Osteocyte (in vitro differentiated cells): ENCODE measurements at regions not wholly inside any gene's neighbourhood (a gene's known extent, or its start where the extent isn't known, plus 50 kb on each side); places are given as distances from the start of the nearest gene placed in this dataset.
A peak's percentile ranks its signal among the peaks of the same experiment; 100 is the strongest.

Source experiments
- DNase-seq: peaks from one replicate; pipeline ENCODE4 v3.0.0; 2021; ENCODE audit warnings: mixed read lengths; ENCODE audit not compliant: unreplicated experiment; ENCODE audit errors: extremely low spot score
- H3K27ac Mint-ChIP-seq: one replicate; pipeline ENCODE4 v1.8.0; 2021; ENCODE audit warnings: mild to moderate bottlenecking, mixed read lengths; ENCODE audit not compliant: unreplicated experiment
- H3K27me3 Mint-ChIP-seq: one replicate; pipeline ENCODE4 v1.8.0; 2021; ENCODE audit warnings: mixed read lengths; ENCODE audit not compliant: unreplicated experiment
- H3K36me3 Mint-ChIP-seq: one replicate; pipeline ENCODE4 v1.8.0; 2021; ENCODE audit warnings: mixed read lengths; ENCODE audit not compliant: unreplicated experiment
- H3K4me1 Mint-ChIP-seq: one replicate; pipeline ENCODE4 v1.8.0; 2021; ENCODE audit warnings: mixed read lengths; ENCODE audit not compliant: unreplicated experiment
- H3K4me3 Mint-ChIP-seq: one replicate; pipeline ENCODE4 v1.8.0; 2021; ENCODE audit warnings: mild to moderate bottlenecking, moderate library complexity, mixed read lengths; ENCODE audit not compliant: unreplicated experiment
- H3K9me3 Mint-ChIP-seq: one replicate; pipeline ENCODE4 v1.8.0; 2021; ENCODE audit warnings: mixed read lengths; ENCODE audit not compliant: unreplicated experiment
- TF ChIP-seq, protein P1 (sequence below): fragments of 200-600 bp; sonication (generic); IDR thresholded peaks from 2 replicates; pipeline ENCODE4 v1.5.0; 2021; ENCODE audit warnings: antibody characterized with exemption, mild to moderate bottlenecking, moderate library complexity

DNA sequence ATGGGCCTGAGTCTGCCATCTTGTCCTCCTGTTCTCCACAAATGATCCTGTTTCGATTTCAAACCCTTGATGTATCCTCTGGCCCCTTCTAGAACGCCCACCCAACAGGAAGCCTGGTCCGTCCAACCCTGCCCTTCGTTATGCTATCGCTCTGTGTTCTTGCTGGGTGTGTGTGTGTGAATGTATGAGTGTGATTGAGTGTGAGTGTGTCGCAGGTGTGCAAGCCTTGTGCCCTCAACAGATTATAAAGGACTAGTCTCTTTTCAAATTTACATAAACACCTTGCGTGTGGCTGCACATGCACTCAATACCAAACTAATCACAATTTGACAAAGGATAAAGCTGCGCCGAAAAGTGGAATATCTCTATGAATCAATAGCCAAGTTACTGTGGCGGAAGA is 149.5 kb upstream of the SALL3 start:
- no peak overlapping the region for H3K4me3 Mint-ChIP-seq
- H3K27ac Mint-ChIP-seq = no peak overlapping the region
- no peaks in the 10 kb centered on the region for H3K4me1 Mint-ChIP-seq

DNA sequence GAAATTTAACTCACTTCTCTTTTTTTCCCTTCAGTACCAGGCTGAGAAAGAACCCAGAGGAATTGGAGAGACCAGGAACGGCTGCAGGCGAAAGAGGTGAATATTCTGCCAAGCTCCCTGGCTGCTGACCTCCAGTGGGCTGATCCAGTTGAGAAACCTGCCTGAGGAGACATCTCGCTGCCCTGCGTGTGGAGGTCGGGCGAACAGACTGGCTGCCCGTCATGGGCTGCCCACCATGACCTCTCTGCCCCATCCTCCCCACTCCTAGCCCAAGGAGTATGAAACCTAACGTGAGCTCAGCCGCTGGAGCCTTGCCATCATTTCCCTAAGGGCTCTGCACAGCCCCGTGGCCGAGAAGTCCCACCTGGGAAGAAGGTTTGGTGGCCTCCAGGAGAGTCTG is 148.8 kb upstream of the SALL3 start:
- DNase-seq = peak; percentile 80
- Mint-ChIP-seq H3K27me3 (no peaks in the 10 kb centered on the region), H3K36me3 (no peaks in the 10 kb centered on the region), H3K9me3 (peaks cover 25% of the 10 kb centered on the region), H3K27ac (no peak overlapping the region), H3K4me1 (no peaks in the 10 kb centered on the region), H3K4me3 (no peak overlapping the region)
- TF ChIP-seq, protein P1, sequence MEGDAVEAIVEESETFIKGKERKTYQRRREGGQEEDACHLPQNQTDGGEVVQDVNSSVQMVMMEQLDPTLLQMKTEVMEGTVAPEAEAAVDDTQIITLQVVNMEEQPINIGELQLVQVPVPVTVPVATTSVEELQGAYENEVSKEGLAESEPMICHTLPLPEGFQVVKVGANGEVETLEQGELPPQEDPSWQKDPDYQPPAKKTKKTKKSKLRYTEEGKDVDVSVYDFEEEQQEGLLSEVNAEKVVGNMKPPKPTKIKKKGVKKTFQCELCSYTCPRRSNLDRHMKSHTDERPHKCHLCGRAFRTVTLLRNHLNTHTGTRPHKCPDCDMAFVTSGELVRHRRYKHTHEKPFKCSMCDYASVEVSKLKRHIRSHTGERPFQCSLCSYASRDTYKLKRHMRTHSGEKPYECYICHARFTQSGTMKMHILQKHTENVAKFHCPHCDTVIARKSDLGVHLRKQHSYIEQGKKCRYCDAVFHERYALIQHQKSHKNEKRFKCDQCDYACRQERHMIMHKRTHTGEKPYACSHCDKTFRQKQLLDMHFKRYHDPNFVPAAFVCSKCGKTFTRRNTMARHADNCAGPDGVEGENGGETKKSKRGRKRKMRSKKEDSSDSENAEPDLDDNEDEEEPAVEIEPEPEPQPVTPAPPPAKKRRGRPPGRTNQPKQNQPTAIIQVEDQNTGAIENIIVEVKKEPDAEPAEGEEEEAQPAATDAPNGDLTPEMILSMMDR = no peak

More for the DNA sequence above, 149.5 kb upstream of the SALL3 start:
- Mint-ChIP-seq H3K27me3 (no peaks in the 10 kb centered on the region), H3K36me3 (no peaks in the 10 kb centered on the region), H3K9me3 (peaks cover 25% of the 10 kb centered on the region)
- no peak for DNase-seq
- TF ChIP-seq, protein P1 = no peak

DNA sequence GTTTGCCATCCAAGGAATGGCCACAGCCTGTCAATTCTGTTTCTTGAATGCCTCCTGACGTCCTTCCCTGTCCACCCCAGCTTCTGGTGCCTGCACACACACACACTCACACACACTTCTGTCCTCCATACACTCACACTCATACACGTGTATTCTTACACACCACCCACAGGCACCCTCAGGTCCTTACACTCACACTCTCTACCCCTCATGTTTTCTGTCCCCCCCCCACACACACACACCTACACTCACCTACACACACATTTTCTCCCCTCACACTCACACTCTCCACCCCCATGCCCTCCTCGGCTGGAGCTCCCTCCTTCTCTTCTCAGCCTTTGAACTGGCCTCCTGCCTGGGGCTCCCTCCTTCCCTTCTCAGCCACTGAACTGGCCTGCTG is 148.0 kb upstream of the SALL3 start:
- Mint-ChIP-seq H3K36me3 (no peaks in the 10 kb centered on the region), H3K4me1 (no peaks in the 10 kb centered on the region), H3K27me3 (no peaks in the 10 kb centered on the region), H3K9me3 (peaks cover 25% of the 10 kb centered on the region), H3K27ac (no peak overlapping the region), H3K4me3 (no peak overlapping the region)
- TF ChIP-seq, protein P1 = no peak
- DNase-seq = peak; percentile 53

DNA sequence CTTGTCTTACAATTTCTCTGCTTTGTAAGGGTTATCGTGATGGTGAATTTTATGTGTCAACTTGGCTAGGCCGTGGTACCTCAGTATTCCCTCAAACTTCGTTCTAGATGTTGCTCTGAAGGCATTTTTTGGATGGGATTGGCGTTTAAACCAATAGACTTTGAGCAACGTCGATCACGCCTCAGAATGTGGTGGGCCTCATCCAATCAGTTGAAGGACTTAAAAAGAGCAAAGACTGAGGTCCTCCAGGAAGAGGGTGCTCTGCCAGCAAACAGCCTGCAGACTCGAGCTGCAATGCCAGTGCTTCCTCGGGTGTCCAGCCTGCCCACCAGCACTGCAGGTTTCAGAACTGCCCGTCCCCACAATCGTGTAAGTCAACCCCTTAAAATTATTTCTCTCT is 145.8 kb upstream of the SALL3 start:
- peaks cover 18% of the 10 kb centered on the region for H3K9me3 Mint-ChIP-seq
- no peak overlapping the region for H3K27ac Mint-ChIP-seq
- no peak overlapping the region for H3K4me3 Mint-ChIP-seq
- DNase-seq = no peak
- no peaks in the 10 kb centered on the region for H3K4me1 Mint-ChIP-seq
- TF ChIP-seq, protein P1 = no peak
- no peaks in the 10 kb centered on the region for H3K36me3 Mint-ChIP-seq
- no peaks in the 10 kb centered on the region for H3K27me3 Mint-ChIP-seq

DNA sequence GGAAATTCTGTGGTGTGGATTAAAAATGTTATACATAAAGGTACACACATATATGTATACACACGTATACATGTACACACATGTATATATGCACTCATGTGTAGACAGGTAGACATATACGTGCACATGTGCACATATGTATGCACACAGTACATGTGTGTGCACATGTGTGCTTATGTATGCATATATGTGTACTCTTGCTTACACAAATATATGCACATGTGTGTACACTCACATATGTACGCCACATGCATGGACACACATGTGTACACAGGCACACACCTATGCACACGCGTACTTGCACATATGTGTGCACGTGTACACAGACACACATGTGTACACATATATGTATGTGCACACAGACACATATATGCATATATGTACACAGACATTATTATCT is 142.8 kb upstream of the SALL3 start:
- H3K36me3 Mint-ChIP-seq = no peaks in the 10 kb centered on the region
- no peak overlapping the region for H3K4me3 Mint-ChIP-seq
- H3K9me3 Mint-ChIP-seq = peaks cover 9% of the 10 kb centered on the region
- H3K27me3 Mint-ChIP-seq = no peaks in the 10 kb centered on the region
- TF ChIP-seq, protein P1 = no peak
- no peak overlapping the region for H3K27ac Mint-ChIP-seq
- H3K4me1 Mint-ChIP-seq = no peaks in the 10 kb centered on the region
- no peak for DNase-seq
